HG03439 (cell line): ENCODE measurements at regions not wholly inside any gene's neighbourhood (a gene's known extent, or its start where the extent isn't known, plus 50 kb on each side); places are given as distances from the start of the nearest gene placed in this dataset.

Experiments used
- ATAC-seq: cut with Tn5 transposase; IDR thresholded peaks from one replicate; pipeline ENCODE4 v1.9.1; 2021; ENCODE audit warnings: mild to moderate bottlenecking, moderate library complexity; ENCODE audit not compliant: unreplicated experiment

DNA sequence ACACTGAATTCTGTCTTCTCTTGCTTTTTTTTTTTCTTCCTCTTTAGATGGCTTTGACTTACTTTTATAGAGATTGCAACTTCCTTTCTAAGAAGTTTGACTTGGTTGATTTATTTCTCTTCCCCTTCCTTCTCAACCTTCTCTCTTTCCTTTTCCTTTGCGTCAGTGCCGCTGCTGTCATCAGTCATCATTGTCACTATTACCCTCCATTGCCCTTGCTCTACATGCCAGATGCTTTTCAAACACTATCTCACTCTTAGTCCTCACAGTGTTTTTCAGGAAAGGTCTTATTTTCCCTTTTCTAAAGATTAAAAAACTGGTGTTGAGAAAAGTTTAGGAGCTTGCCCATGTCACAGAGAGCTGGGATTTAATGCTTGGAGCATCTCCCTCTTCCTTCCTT is 74.7 kb upstream of the C11orf87 start:
- ATAC-seq = no peak

DNA sequence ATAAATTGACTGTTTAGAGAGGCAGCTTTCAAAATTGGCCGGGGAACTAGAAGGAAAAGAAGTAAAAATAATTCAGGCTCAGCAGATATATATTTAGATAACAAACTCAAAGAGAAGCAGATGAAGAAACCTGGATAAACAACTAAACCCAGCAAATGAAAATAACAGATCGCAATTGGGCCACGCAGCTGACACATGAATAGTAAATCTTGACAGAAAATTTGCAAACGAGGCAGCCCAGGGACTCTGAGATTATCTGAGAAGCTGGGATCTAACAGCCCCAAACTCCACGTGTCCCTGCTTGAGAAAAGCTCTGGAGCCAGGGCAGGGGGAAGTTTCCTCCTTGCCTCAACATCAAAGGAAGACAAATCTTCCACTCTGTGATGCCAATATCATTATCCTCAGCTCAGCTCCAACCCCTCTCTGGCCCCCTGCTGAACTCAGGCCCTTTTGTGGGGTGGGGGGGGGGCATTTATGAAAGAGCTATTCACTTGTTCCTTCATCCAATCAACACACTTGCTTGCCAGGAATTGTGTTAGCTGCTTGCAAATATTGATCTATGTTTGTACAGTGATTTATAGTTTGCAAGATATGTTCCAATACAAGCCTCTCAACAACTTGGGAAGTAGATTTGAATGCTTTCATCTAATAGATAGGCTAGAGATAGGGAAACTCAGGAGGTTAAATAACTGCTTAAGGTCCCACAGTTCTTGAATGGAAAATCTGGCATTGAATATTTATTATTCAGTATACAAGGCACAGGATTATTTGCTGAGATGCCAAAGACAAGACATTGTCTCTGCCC is 72.5 kb upstream of the C11orf87 start:
- ATAC-seq = no peak

DNA sequence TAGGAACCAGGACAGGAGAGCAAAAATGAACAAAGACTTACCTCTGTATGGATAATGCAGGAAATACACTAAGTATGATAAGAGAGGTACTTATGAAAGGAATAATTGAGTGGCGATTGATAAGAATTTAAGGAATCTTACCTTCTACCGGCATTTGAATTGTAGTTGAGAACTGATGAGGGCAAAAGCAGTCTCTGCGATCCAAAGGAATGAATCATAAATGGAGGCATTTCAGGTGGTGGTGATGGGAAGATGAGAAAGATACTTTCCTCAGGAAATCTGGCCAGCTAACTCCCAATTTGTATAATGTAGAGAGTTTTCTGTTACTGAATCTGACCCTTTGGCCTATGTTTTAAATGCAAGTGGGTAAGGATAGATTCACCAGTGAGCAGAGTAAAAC is 71.9 kb upstream of the C11orf87 start:
- no peak for ATAC-seq

DNA sequence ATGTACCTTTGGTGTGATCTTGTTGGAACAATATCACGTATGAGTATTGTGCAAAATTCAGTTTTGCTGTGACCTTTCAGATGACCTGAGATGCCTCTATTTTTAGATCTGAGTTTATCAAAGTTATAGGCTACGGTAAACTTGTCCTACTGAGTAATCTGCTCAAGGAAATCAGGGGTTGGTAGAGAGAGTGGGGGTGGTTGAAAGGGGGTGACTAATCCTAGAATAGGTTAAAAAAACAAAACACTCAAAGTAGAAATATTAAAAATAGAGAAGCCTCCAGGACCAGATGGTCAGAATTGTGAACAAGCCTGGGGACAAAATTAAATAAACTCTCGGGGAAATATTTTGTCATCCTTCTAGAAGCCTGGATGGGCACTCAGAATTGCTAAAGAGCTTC is 59.9 kb upstream of the C11orf87 start:
- no peak for ATAC-seq

DNA sequence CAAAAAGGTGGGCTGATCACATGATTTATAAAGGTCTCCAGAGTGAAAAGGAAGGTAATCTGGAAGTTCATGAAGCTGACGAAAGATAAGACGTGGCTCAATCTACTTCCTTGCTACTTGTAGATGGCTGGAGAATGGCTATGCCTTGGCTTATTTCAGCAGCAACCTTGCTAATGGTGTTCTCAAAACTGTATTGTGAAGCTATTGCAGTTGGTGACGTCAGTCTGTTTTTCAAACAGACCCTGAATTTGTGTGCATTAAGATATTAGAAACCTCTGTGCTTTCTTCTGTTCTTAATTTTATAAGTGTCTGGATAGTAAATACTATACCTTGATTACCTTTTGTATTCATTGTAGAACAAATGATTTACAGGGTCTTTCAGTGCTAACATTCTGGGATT is 58.3 kb upstream of the C11orf87 start:
- no peak for ATAC-seq

DNA sequence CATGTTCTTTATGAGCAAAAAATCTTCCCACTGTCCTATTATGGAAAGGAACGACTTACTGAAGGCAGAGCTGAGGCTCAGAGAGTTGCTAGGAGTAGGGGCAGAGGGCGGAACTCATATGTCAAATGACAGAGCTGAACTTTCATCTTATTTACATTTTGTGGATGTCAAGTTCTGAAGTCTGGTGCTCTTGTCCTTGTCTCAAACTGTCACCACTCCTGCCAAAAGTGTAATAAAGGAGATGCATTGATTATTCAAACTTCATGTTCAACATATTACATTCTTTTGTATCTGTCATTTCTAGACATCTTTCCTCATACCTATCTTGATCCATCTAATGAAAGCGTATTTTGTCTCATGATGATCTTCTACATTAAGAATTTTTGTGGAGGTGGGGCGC is 57.1 kb upstream of the C11orf87 start:
- ATAC-seq = no peak

DNA sequence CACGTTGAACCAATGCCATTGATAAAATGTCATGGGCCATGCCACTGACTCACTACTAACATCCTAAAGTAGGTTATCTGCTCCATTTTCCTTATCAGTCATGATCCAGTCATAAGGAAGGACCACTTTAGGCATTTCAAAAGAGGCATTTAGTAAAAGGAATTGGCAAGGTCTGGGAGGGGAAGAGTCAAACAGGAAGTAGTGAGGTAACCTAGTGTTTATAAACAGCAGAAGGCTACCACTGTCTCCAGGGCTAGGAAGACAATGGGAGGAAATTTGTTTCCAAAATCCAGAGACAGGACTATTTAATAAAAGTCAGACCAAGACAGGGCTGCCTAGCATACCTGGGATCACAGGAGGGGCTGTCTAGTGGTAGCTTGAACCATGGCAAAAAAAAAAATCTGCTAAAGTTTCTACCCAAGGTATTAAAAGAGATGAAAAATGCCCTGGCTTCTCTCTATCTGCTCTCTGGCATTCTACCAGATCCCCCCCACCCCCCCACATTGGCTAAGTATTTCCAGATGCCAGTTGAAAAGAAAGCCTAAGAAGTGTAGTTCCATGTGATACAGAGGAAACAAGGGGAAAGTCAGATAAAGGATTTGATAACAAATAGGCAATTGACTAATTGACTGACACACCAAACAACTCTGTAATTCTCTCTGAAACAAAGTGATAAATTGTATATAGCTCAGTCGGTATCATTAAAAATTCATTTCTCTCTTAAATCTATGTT is 50.4 kb upstream of the C11orf87 start:
- ATAC-seq = no peak
